Neural cell (in vitro differentiated cells): ENCODE measurements at regions not wholly inside any gene's neighbourhood (a gene's known extent, or its start where the extent isn't known, plus 50 kb on each side); places are given as distances from the start of the nearest gene placed in this dataset.
"Not testable (repeated sequence)": the region's sequence is repeated elsewhere in the genome, so short reads cannot be mapped to it uniquely, and the experiment has no call there.

Experiments
- H2AFZ ChIP-seq: fragments of 200-600, 300-800 bp; sonication (generic), shearing (Covaris generic); 2 replicates; pipeline ENCODE4 v1.6.0; 2014; ENCODE audit warnings: low read depth, mild to moderate bottlenecking, antibody characterized with exemption, low read length, moderate library complexity
- H3F3A ChIP-seq: fragments of 200-600 bp; shearing (Covaris generic); 2 replicates; pipeline ENCODE4 v1.6.1; 2016; ENCODE audit warnings: mild to moderate bottlenecking, moderate library complexity, mixed read lengths, antibody characterized with exemption, low read length; ENCODE audit not compliant: insufficient read depth, poor library complexity, severe bottlenecking
- H3K27ac ChIP-seq: fragments of 200-600, 300-800 bp; sonication (generic), shearing (Covaris generic); 2 replicates; pipeline ENCODE4 v1.5.1; 2014; ENCODE audit warnings: mild to moderate bottlenecking, low read length, moderate library complexity
- H3K27me3 ChIP-seq: fragments of 300-800, 200-600 bp; sonication (generic), shearing (Covaris generic); 2 replicates; pipeline ENCODE4 v1.6.0; 2014; ENCODE audit warnings: mild to moderate bottlenecking, low read depth, low read length, moderate library complexity; ENCODE audit not compliant: insufficient read depth
- H3K36me3 ChIP-seq: fragments of 300-800, 200-600 bp; sonication (generic), shearing (Covaris generic); 2 replicates; pipeline ENCODE4 v1.5.1; 2014; ENCODE audit warnings: mild to moderate bottlenecking, antibody characterized with exemption, low read length, moderate library complexity; ENCODE audit not compliant: insufficient read depth
- H3K4me2 ChIP-seq: fragments of 300-800, 200-600 bp; sonication (generic), shearing (Covaris generic); 2 replicates; pipeline ENCODE4 v1.6.0; 2014; ENCODE audit warnings: mild to moderate bottlenecking, low read length
- H3K4me3 ChIP-seq: fragments of 300-800, 200-600 bp; sonication (generic), shearing (Covaris generic); 2 replicates; pipeline ENCODE4 v1.5.1; 2014; ENCODE audit warnings: mild to moderate bottlenecking, low read length, moderate library complexity
- H3K79me2 ChIP-seq: fragments of 200-600 bp; shearing (Covaris generic); replicated peaks from 2 replicates; pipeline ENCODE4 v1.6.0; 2014; ENCODE audit warnings: mild to moderate bottlenecking, low read length, moderate library complexity; ENCODE audit not compliant: insufficient read depth
- H3K9ac ChIP-seq: fragments of 300-800, 200-600 bp; sonication (generic), shearing (Covaris generic); 2 replicates; pipeline ENCODE4 v1.6.1; 2016; ENCODE audit warnings: mild to moderate bottlenecking, low read length, mixed read lengths
- H3K9me2 ChIP-seq: fragments of 200-600 bp; shearing (Covaris generic); 2 replicates; pipeline ENCODE4 v1.6.1; 2016; ENCODE audit warnings: mild to moderate bottlenecking, low read length, mixed read lengths; ENCODE audit not compliant: insufficient read depth
- H3K9me3 ChIP-seq: fragments of 200-600, 300-800 bp; sonication (generic), shearing (Covaris generic); 2 replicates; pipeline ENCODE4 v1.6.1; 2016; ENCODE audit warnings: mild to moderate bottlenecking, mixed run types, low read length, moderate library complexity, mixed read lengths
- H4K20me1 ChIP-seq: fragments of 200-600 bp; shearing (Covaris generic); 2 replicates; pipeline ENCODE4 v1.6.1; 2016; ENCODE audit warnings: mild to moderate bottlenecking, mixed run types; ENCODE audit not compliant: insufficient read depth
- EP300 ChIP-seq: fragments of 450-650 bp; conservative IDR thresholded peaks from 2 replicates; pipeline ENCODE4 v1.6.1; 2014; ENCODE audit warnings: antibody characterized with exemption, mild to moderate bottlenecking, moderate library complexity; ENCODE audit not compliant: poor library complexity, severe bottlenecking
- MXI1 ChIP-seq: fragments of 450-650 bp; conservative IDR thresholded peaks from 2 replicates; pipeline ENCODE4 v1.6.1; 2014; ENCODE audit warnings: antibody characterized with exemption, mild to moderate bottlenecking; ENCODE audit not compliant: poor library complexity, severe bottlenecking
- POLR2AphosphoS5 ChIP-seq: IDR thresholded peaks from 2 replicates; pipeline ENCODE4 v1.6.1; 2012
- RAD21 ChIP-seq: fragments of 450-650 bp; conservative IDR thresholded peaks from 2 replicates; pipeline ENCODE4 v1.6.1; 2014; ENCODE audit warnings: antibody characterized with exemption, mild to moderate bottlenecking, moderate library complexity
- REST ChIP-seq: IDR thresholded peaks from 2 replicates; pipeline ENCODE4 v1.6.1; 2012; ENCODE audit warnings: borderline replicate concordance
- TAF1 ChIP-seq: IDR thresholded peaks from 2 replicates; pipeline ENCODE4 v1.6.1; 2012; ENCODE audit warnings: low read depth

GRCh38 chr2:52473526-52473925, 1294.1 kb upstream of the CHAC2 start:
- Histone ChIP-seq H4K20me1 (no peaks in the 10 kb centered on the region), H3K9ac (no peak overlapping the region), H3F3A (no peaks in the 10 kb centered on the region), H3K4me2 (no peak overlapping the region), H3K27ac (no peak overlapping the region), H3K9me3 (no peaks in the 10 kb centered on the region), H3K27me3 (no peaks in the 10 kb centered on the region), H3K4me3 (no peak overlapping the region), H3K79me2 (no peaks in the 10 kb centered on the region), H3K36me3 (no peaks in the 10 kb centered on the region), H2AFZ (no peak overlapping the region), H3K9me2 (no peaks in the 10 kb centered on the region)
- TF ChIP-seq RAD21: no peak

- H3K27ac ChIP-seq, H3K9me3 ChIP-seq, H2AFZ ChIP-seq, H3K27me3 ChIP-seq, H3K9ac ChIP-seq, H4K20me1 ChIP-seq, H3K36me3 ChIP-seq, H3F3A ChIP-seq, H3K4me3 ChIP-seq, H3K4me2 ChIP-seq, H3K79me2 ChIP-seq, H3K9me2 ChIP-seq: not testable (repeated sequence)
Observed at GRCh38 chr2:52470457-52470856, 1297.1 kb upstream of the CHAC2 start.

- no peaks in the 10 kb centered on the region for H3K27me3 ChIP-seq
- no peak overlapping the region for H2AFZ ChIP-seq
- no peak for TF ChIP-seq REST
- TF ChIP-seq EP300: no peak
- TF ChIP-seq POLR2AphosphoS5: no peak
- no peak for TF ChIP-seq RAD21
- no peak for TF ChIP-seq TAF1
- no peak for TF ChIP-seq MXI1
Observed at GRCh38 chr2:52467189-52467588, 1300.4 kb upstream of the CHAC2 start.

GRCh38 chr2:52465287-52465686, 1302.3 kb upstream of the CHAC2 start:
- Histone ChIP-seq H3K4me3 (no peak overlapping the region), H3K36me3 (no peaks in the 10 kb centered on the region), H3K27ac (no peak overlapping the region)

More at GRCh38 chr2:52467189-52467588, 1300.4 kb upstream of the CHAC2 start:
- Histone ChIP-seq H3K9me2 (no peaks in the 10 kb centered on the region), H3F3A (no peaks in the 10 kb centered on the region), H3K4me3 (no peak overlapping the region), H3K27ac (no peak overlapping the region), H3K79me2 (no peaks in the 10 kb centered on the region), H4K20me1 (no peaks in the 10 kb centered on the region), H3K4me2 (no peak overlapping the region), H3K36me3 (no peaks in the 10 kb centered on the region), H3K9ac (no peak overlapping the region), H3K9me3 (no peaks in the 10 kb centered on the region)

More at GRCh38 chr2:52465287-52465686, 1302.3 kb upstream of the CHAC2 start:
- no peaks in the 10 kb centered on the region for H3K27me3 ChIP-seq
- H4K20me1 ChIP-seq: no peaks in the 10 kb centered on the region
- no peaks in the 10 kb centered on the region for H3K79me2 ChIP-seq
- no peaks in the 10 kb centered on the region for H3F3A ChIP-seq
- no peaks in the 10 kb centered on the region for H3K9me3 ChIP-seq
- no peak overlapping the region for H3K9ac ChIP-seq
- no peaks in the 10 kb centered on the region for H3K9me2 ChIP-seq
- TF ChIP-seq POLR2AphosphoS5 (no peak), REST (no peak)
- no peak overlapping the region for H3K4me2 ChIP-seq
- H2AFZ ChIP-seq: no peak overlapping the region
